HepG2 (cell line): ENCODE measurements at regions not wholly inside any gene's neighbourhood (a gene's known extent, or its start where the extent isn't known, plus 50 kb on each side); places are given as distances from the start of the nearest gene placed in this dataset.

Source experiments
- CBFB ChIP-seq: sonication (generic); formaldehyde crosslinking; IDR thresholded peaks from 2 replicates; pipeline ENCODE4 v1.4.0; 2020; ENCODE audit warnings: missing genetic modification reagents
- CTCF ChIP-seq: sonication (generic); formaldehyde crosslinking; IDR thresholded peaks from 2 replicates; pipeline ENCODE4 v1.5.0; 2020; ENCODE audit warnings: mild to moderate bottlenecking, missing genetic modification reagents, moderate library complexity
- GTF2F1 ChIP-seq: fragments of 150-350 bp; IDR thresholded peaks from 2 replicates; pipeline ENCODE4 v1.6.1; 2014; ENCODE audit warnings: low read length
- JUN ChIP-seq: sonication (generic); formaldehyde crosslinking; IDR thresholded peaks from 2 replicates; pipeline ENCODE4 v1.4.0; 2020; ENCODE audit warnings: mild to moderate bottlenecking, missing genetic modification reagents
- JUND ChIP-seq: sonication (generic); formaldehyde crosslinking; IDR thresholded peaks from 2 replicates; pipeline ENCODE4 v1.8.0; 2022; ENCODE audit warnings: mild to moderate bottlenecking, missing genetic modification reagents
- MAZ ChIP-seq, 2 experiments: sonication (generic) in 1 of 2; formaldehyde crosslinking in 1 of 2; IDR thresholded peaks; 2 replicates each; pipeline versions ENCODE4 v1.5.0 to v1.6.1; 2012 to 2020; ENCODE audit warnings: low read depth in 2 of 2, mild to moderate bottlenecking in 2 of 2, borderline replicate concordance in 1 of 2, improper control_type of control experiment in 1 of 2, low read length in 1 of 2, missing genetic modification reagents in 1 of 2, moderate library complexity in 1 of 2
- NFAT5 ChIP-seq: sonication (generic); formaldehyde crosslinking; IDR thresholded peaks from 2 replicates; pipeline ENCODE4 v1.4.0; 2020; ENCODE audit warnings: missing genetic modification reagents
- RFX5 ChIP-seq: IDR thresholded peaks from 2 replicates; pipeline ENCODE4 v1.6.1; 2011; ENCODE audit warnings: low read depth, low read length, improper control_type of control experiment
- SCMH1 ChIP-seq: sonication (generic); formaldehyde crosslinking; IDR thresholded peaks from 2 replicates; pipeline ENCODE4 v1.9.0; 2021; ENCODE audit warnings: missing genetic modification reagents, mild to moderate bottlenecking, borderline replicate concordance
- SP1 ChIP-seq, 2 experiments: fragments of 450-650 bp in 1 of 2; sonication (generic) in 1 of 2; formaldehyde crosslinking in 1 of 2; IDR thresholded peaks; 2 replicates each; pipeline versions ENCODE4 v1.4.0 to v1.6.1; 2016 to 2020; ENCODE audit warnings: missing genetic modification reagents in 1 of 2
- THAP8 ChIP-seq: sonication (generic); formaldehyde crosslinking; IDR thresholded peaks from 2 replicates; pipeline ENCODE4 v1.5.1; 2020; ENCODE audit warnings: missing genetic modification reagents, mild to moderate bottlenecking, borderline replicate concordance
- ZMYM2 ChIP-seq: sonication (generic); formaldehyde crosslinking; IDR thresholded peaks from 2 replicates; pipeline ENCODE4 v1.8.0; 2022; ENCODE audit warnings: mild to moderate bottlenecking, missing genetic modification reagents
- ZNF138 ChIP-seq: sonication (generic); formaldehyde crosslinking; IDR thresholded peaks from 2 replicates; pipeline ENCODE4 v1.5.0; 2020; ENCODE audit warnings: mild to moderate bottlenecking, low read depth, missing genetic modification reagents
- TF ChIP-seq, protein P1 (sequence below), 2 experiments: IDR thresholded peaks; 2 replicates each; pipeline ENCODE4 v1.6.1; 2011 to 2012; ENCODE audit warnings: low read length in 2 of 2, borderline replicate concordance in 1 of 2, low read depth in 1 of 2, mild to moderate bottlenecking in 1 of 2, moderate library complexity in 1 of 2

GRCh38 chr13:89584058-89584620 is 1763.3 kb upstream of the MIR17HG start:
- TF ChIP-seq CTCF (CRISPR knock-in tag), result no peak
- TF ChIP-seq CBFB, result no peak
- no peak for TF ChIP-seq THAP8
- TF ChIP-seq ZMYM2 (CRISPR knock-in tag), result no peak
- no peak for TF ChIP-seq NFAT5 (CRISPR knock-in tag)
- TF ChIP-seq JUN (CRISPR knock-in tag), result no peak
- TF ChIP-seq SCMH1, result no peak
- TF ChIP-seq RFX5, result no peak
- TF ChIP-seq, protein P1, sequence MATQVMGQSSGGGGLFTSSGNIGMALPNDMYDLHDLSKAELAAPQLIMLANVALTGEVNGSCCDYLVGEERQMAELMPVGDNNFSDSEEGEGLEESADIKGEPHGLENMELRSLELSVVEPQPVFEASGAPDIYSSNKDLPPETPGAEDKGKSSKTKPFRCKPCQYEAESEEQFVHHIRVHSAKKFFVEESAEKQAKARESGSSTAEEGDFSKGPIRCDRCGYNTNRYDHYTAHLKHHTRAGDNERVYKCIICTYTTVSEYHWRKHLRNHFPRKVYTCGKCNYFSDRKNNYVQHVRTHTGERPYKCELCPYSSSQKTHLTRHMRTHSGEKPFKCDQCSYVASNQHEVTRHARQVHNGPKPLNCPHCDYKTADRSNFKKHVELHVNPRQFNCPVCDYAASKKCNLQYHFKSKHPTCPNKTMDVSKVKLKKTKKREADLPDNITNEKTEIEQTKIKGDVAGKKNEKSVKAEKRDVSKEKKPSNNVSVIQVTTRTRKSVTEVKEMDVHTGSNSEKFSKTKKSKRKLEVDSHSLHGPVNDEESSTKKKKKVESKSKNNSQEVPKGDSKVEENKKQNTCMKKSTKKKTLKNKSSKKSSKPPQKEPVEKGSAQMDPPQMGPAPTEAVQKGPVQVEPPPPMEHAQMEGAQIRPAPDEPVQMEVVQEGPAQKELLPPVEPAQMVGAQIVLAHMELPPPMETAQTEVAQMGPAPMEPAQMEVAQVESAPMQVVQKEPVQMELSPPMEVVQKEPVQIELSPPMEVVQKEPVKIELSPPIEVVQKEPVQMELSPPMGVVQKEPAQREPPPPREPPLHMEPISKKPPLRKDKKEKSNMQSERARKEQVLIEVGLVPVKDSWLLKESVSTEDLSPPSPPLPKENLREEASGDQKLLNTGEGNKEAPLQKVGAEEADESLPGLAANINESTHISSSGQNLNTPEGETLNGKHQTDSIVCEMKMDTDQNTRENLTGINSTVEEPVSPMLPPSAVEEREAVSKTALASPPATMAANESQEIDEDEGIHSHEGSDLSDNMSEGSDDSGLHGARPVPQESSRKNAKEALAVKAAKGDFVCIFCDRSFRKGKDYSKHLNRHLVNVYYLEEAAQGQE (IDR thresholded peaks at IDR 0.05; ENCODE audit: borderline replicate concordance in 1 of 2, low read depth in 1 of 2, low read length in 2 of 2), result no peak
- no peak for TF ChIP-seq JUND (CRISPR knock-in tag)
- no peak for TF ChIP-seq GTF2F1
- no peak for TF ChIP-seq MAZ (IDR thresholded peaks at IDR 0.05; ENCODE audit: borderline replicate concordance, low read depth, low read length)
- no peak for TF ChIP-seq MAZ (CRISPR knock-in tag; IDR thresholded peaks at IDR 0.05; ENCODE audit: low read depth)
- TF ChIP-seq ZNF138 (CRISPR knock-in tag), result no peak
- no peak for TF ChIP-seq SP1 (IDR thresholded peaks at IDR 0.05)
- no peak for TF ChIP-seq SP1 (CRISPR knock-in tag; IDR thresholded peaks at IDR 0.05)
